ENCODE measurements at regions not wholly inside any gene's neighbourhood (a gene's known extent, or its start where the extent isn't known, plus 50 kb on each side); places are given as distances from the start of the nearest gene placed in this dataset.

- no peak for TF ChIP-seq CTCF (IDR thresholded peaks at IDR 0.05; ENCODE audit: low read depth, low read length)
- H3K4me3 ChIP-seq (ENCODE audit: low read depth, low read length), result no peak overlapping the region
These were observed 156.7 kb upstream of the CCN2 start for GRCh38 chr6:132107896-132108295.

- H3K4me3 ChIP-seq (ENCODE audit: low read depth, low read length), result no peak overlapping the region
- TF ChIP-seq CTCF (IDR thresholded peaks at IDR 0.05; ENCODE audit: low read depth, low read length), result no peak
These were observed 150.4 kb upstream of the CCN2 start for GRCh38 chr6:132101535-132101934.

GRCh38 chr6:132100388-132100990 is 149.3 kb upstream of the CCN2 start:
- TF ChIP-seq CTCF (IDR thresholded peaks at IDR 0.05; ENCODE audit: low read depth, low read length), result no peak
- no peak overlapping the region for H3K4me3 ChIP-seq (ENCODE audit: low read depth, low read length)

- H3K4me3 ChIP-seq (ENCODE audit: low read depth, low read length), result no peak overlapping the region
- TF ChIP-seq CTCF (IDR thresholded peaks at IDR 0.05; ENCODE audit: low read depth, low read length), result no peak
These were observed 145.8 kb upstream of the CCN2 start for GRCh38 chr6:132096996-132097395.

- H3K4me3 ChIP-seq (ENCODE audit: low read depth, low read length), result no peak overlapping the region
- TF ChIP-seq CTCF (IDR thresholded peaks at IDR 0.05; ENCODE audit: low read depth, low read length), result no peak
These were observed 145.1 kb upstream of the CCN2 start for GRCh38 chr6:132096245-132096644.

GRCh38 chr6:132089173-132089572 is 138.0 kb upstream of the CCN2 start:
- no peak for TF ChIP-seq CTCF (IDR thresholded peaks at IDR 0.05; ENCODE audit: low read depth, low read length)
- H3K4me3 ChIP-seq (ENCODE audit: low read depth, low read length), result no peak overlapping the region

GRCh38 chr6:132088150-132088549 is 137.0 kb upstream of the CCN2 start:
- TF ChIP-seq CTCF (IDR thresholded peaks at IDR 0.05; ENCODE audit: low read depth, low read length), result no peak
- no peak overlapping the region for H3K4me3 ChIP-seq (ENCODE audit: low read depth, low read length)

Measured in WI38 (cell line).